ENCODE measurements at regions not wholly inside any gene's neighbourhood (a gene's known extent, or its start where the extent isn't known, plus 50 kb on each side); places are given as distances from the start of the nearest gene placed in this dataset.

- no peak for TF ChIP-seq CTCF (IDR thresholded peaks at IDR 0.05 in 2 of 3, conservative IDR thresholded peaks at IDR 0.05 in 1 of 3; ENCODE audit: control insufficient read depth in 2 of 3, extremely low read depth in 1 of 3, insufficient read depth in 1 of 3, low read depth in 3 of 3, low read length in 3 of 3)
- no peak for TF ChIP-seq ZNF384 (IDR thresholded peaks at IDR 0.05; ENCODE audit: borderline replicate concordance, low read depth, low read length)
- TF ChIP-seq SIN3A (IDR thresholded peaks at IDR 0.05; ENCODE audit: low read depth, low read length), result no peak
- no peak for TF ChIP-seq EZH2 (IDR thresholded peaks at IDR 0.05; ENCODE audit: borderline replicate concordance, control insufficient read depth, low read depth, low read length)
- no peak for TF ChIP-seq BRCA1 (IDR thresholded peaks at IDR 0.05; ENCODE audit: low read depth, low read length)
- TF ChIP-seq RB1 (IDR thresholded peaks at IDR 0.05; ENCODE audit: borderline replicate concordance), result no peak
Measured at GRCh38 chr12:59370933-59371332, 224.9 kb upstream of the SLC16A7 start.

Measured in GM12878 (cell line).